ENCODE measurements at regions not wholly inside any gene's neighbourhood (a gene's known extent, or its start where the extent isn't known, plus 50 kb on each side); places are given as distances from the start of the nearest gene placed in this dataset.

- no peak overlapping the region for H3K9ac ChIP-seq
- H3K4me2 ChIP-seq = no peak overlapping the region
- H3K4me1 Mint-ChIP-seq = peaks cover 9% of the 10 kb centered on the region
- H3K27ac Mint-ChIP-seq = no peak overlapping the region
- no peaks in the 10 kb centered on the region for H3K79me2 ChIP-seq (ENCODE audit: low read depth)
- H3K4me3 ChIP-seq = no peak overlapping the region
- H3K27ac ChIP-seq = no peak overlapping the region
- peaks cover 9% of the 10 kb centered on the region for H3K4me1 ChIP-seq
- H3K27me3 ChIP-seq = no peaks in the 10 kb centered on the region
- H3K27me3 Mint-ChIP-seq (ENCODE audit: insufficient read depth, low read depth) = no peaks in the 10 kb centered on the region
- peak overlapping the region; percentile 87 for H2AFZ ChIP-seq (replicated peaks)
- no peak for DNase-seq (ENCODE audit: low spot score)
- no peaks in the 10 kb centered on the region for H3K36me3 ChIP-seq
- H3K4me3 Mint-ChIP-seq = no peak overlapping the region
- no peaks in the 10 kb centered on the region for H3K9me3 Mint-ChIP-seq
- H3F3A ChIP-seq (ENCODE audit: low read depth) = no peaks in the 10 kb centered on the region
- no peaks in the 10 kb centered on the region for H3K36me3 Mint-ChIP-seq
- TF ChIP-seq CTCF (IDR thresholded peaks at IDR 0.05) (no peak), EZH2 (IDR thresholded peaks at IDR 0.05) (no peak), EZH2phosphoT487 (IDR thresholded peaks at IDR 0.05) (no peak)
- H3K9me3 ChIP-seq (ENCODE audit: low read depth) = no peaks in the 10 kb centered on the region
- H4K20me1 ChIP-seq (ENCODE audit: low read depth) = no peaks in the 10 kb centered on the region
Observed at GRCh38 chr6:153624528-153624927, 414.5 kb upstream of the OPRM1 start.

- no peaks in the 10 kb centered on the region for H3K27me3 Mint-ChIP-seq (ENCODE audit: insufficient read depth, low read depth)
- Histone ChIP-seq H3K79me2 (ENCODE audit: low read depth) (no peaks in the 10 kb centered on the region), H3K36me3 (no peaks in the 10 kb centered on the region)
Observed at GRCh38 chr6:153623496-153623895, 415.5 kb upstream of the OPRM1 start.

GRCh38 chr6:153621491-153621890, 417.5 kb upstream of the OPRM1 start:
- no peaks in the 10 kb centered on the region for H3K9me3 Mint-ChIP-seq
- no peak overlapping the region for H3K27ac Mint-ChIP-seq
- Histone ChIP-seq H3K9ac (no peak overlapping the region), H3K4me1 (peaks cover 9% of the 10 kb centered on the region), H2AFZ (replicated peaks) (no peak overlapping the region), H4K20me1 (ENCODE audit: low read depth) (no peaks in the 10 kb centered on the region), H3K9me3 (ENCODE audit: low read depth) (no peaks in the 10 kb centered on the region), H3K4me2 (no peak overlapping the region), H3K79me2 (ENCODE audit: low read depth) (no peaks in the 10 kb centered on the region), H3K36me3 (no peaks in the 10 kb centered on the region), H3K27ac (no peak overlapping the region), H3K4me3 (no peak overlapping the region), H3F3A (ENCODE audit: low read depth) (no peaks in the 10 kb centered on the region), H3K27me3 (no peaks in the 10 kb centered on the region)
- H3K36me3 Mint-ChIP-seq = no peaks in the 10 kb centered on the region
- no peak for TF ChIP-seq CTCF (IDR thresholded peaks at IDR 0.05)
- TF ChIP-seq EZH2 (IDR thresholded peaks at IDR 0.05) = no peak
- no peak for TF ChIP-seq EZH2phosphoT487 (IDR thresholded peaks at IDR 0.05)
- H3K4me1 Mint-ChIP-seq = peaks cover 14% of the 10 kb centered on the region
- no peak overlapping the region for H3K4me3 Mint-ChIP-seq
- H3K27me3 Mint-ChIP-seq (ENCODE audit: insufficient read depth, low read depth) = no peaks in the 10 kb centered on the region
- no peak for DNase-seq (ENCODE audit: low spot score)

More at GRCh38 chr6:153623496-153623895, 415.5 kb upstream of the OPRM1 start:
- Histone ChIP-seq H3K4me2 (no peak overlapping the region), H2AFZ (replicated peaks) (no peak overlapping the region), H4K20me1 (ENCODE audit: low read depth) (no peaks in the 10 kb centered on the region), H3K4me1 (peaks cover 9% of the 10 kb centered on the region), H3K9me3 (ENCODE audit: low read depth) (no peaks in the 10 kb centered on the region), H3F3A (ENCODE audit: low read depth) (no peaks in the 10 kb centered on the region), H3K27me3 (no peaks in the 10 kb centered on the region), H3K4me3 (no peak overlapping the region), H3K27ac (no peak overlapping the region), H3K9ac (no peak overlapping the region)
- H3K9me3 Mint-ChIP-seq = no peaks in the 10 kb centered on the region
- TF ChIP-seq CTCF (IDR thresholded peaks at IDR 0.05) (no peak), EZH2phosphoT487 (IDR thresholded peaks at IDR 0.05) (no peak), EZH2 (IDR thresholded peaks at IDR 0.05) (no peak)
- no peaks in the 10 kb centered on the region for H3K36me3 Mint-ChIP-seq
- DNase-seq (ENCODE audit: low spot score) = no peak
- H3K4me3 Mint-ChIP-seq = no peak overlapping the region
- H3K27ac Mint-ChIP-seq = no peak overlapping the region
- peaks cover 14% of the 10 kb centered on the region for H3K4me1 Mint-ChIP-seq

Data from neural progenitor cell (in vitro differentiated cells).